HT1080 (cell line): ENCODE measurements at regions not wholly inside any gene's neighbourhood (a gene's known extent, or its start where the extent isn't known, plus 50 kb on each side); places are given as distances from the start of the nearest gene placed in this dataset.
A peak's percentile ranks its signal among the peaks of the same experiment; 100 is the strongest.

Source experiments
- DNase-seq: peaks from one replicate; pipeline ENCODE4 v3.0.0-alpha.2; 2015; ENCODE audit warnings: low read depth

DNA sequence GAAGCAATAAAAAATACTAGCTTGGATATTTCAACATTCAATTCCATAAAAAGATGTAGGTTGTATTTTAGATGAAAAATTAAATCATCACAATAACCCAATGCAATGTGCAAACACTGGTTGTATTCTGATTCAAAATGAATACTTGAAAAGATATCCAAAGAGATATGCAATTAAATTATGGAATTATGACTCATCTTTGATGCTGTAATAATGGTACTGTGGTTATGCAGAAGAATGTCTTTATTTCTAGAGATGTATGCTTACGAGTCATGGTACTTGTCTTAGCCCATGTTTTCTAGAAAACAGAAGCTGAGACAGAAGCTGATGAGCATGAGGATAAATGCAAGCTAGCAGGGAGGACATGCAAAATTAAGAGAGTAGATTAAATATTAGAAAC is 1941.4 kb upstream of the NUDT12 start:
- DNase-seq = peak; percentile 11

DNA sequence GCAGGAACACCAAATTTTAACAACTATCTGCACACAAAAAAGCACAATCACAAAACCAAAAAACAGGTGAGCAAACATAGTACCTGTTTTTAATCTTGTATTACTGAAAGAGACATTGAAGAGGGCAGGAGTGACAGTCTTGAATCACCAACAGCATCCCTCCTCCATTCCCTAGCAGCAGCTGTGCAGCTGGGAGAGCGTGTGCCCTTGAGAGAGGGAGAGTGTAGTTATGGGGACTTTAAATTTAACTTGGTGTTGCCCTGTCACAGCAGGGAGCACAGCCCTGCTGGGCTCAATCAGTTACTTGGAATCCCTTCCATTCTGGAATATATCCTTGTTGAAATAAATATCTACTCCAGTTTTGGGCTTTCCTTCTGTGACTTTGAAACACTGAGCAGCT is 1938.7 kb upstream of the NUDT12 start:
- no peak for DNase-seq

DNA sequence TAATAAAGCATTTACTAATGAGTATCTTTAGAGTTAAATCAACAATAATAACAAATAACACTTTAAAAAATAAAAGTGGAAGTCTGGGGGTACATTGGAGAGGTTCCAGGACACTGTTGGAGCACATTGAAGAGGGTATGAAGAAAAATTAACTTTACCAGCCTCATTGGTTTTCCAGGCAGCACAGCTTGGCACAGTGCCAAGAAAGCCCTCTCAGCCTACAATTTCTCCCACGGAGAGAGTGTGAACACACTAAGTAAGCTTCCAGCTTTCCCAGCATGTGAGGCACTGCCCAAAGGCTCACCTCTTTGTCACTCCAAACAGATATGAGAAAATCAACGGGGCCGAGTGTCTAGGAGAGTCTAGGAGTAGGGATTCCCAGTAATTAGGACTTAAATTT is 1912.8 kb upstream of the NUDT12 start:
- no peak for DNase-seq

DNA sequence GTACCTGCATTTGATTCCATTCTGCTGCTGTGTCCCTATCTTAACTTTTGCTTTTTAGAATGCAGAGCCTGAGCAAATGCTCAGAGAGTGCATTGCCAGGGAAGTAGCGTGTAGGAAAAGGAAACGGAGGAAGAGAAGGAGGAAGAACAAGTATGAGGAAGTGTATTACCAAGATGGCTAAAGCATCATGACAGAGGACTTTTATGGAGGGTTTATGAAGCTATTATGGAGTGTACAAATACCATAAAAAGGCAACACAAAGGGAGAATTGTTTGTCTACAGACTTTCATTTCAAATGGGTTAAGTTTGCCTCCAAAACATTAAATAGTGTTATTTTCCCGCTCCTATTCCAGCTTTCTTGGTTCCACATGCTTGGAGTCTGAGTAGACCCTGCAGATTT is 1899.8 kb upstream of the NUDT12 start:
- no peak for DNase-seq

DNA sequence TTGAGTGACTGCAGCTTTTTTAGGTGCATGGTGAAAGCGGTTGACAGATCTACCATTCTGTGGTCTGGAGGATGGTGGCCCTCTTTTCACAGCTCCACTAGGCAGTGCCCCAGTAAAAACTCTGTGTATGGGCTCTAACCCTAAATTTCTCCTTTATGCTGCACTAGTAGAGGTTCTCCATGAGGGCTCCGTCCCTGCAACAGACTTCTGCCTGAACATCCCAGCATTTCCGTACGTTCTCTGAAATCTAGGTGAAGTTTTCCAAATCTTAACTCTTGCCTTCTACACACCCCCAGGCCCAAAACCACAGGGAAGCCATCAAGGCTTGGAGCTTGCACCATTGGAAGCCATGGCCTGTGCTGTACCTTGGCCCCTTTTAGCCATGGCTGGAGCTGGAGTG is 1898.1 kb upstream of the NUDT12 start:
- no peak for DNase-seq

DNA sequence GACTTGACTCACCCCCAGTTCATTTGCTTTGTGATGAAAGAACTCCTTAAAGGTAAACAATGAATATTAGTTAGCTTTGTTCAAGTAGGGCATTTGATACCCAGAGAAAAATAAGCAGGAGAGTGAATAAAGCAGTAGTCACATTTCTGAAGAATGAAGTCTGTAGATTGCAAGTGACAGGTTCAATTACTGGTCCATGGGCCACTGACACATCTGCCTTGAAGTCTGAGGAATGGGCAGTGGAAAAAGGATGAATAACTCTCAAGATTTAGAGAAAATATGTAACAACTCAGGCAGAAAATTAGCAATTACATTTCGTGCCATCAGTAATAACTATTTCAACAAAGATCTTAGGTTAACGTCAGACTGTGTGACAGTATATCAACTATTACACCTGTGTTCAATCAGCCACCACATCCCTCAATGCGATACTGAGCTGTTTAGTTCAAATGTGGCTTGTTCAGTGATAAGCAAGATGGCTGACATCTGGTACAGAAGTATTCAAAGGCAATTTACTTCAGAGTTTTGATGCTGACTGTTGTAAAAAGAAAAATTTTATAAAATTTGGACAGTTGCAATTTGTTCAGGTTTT is 1890.7 kb upstream of the NUDT12 start:
- no peak for DNase-seq

DNA sequence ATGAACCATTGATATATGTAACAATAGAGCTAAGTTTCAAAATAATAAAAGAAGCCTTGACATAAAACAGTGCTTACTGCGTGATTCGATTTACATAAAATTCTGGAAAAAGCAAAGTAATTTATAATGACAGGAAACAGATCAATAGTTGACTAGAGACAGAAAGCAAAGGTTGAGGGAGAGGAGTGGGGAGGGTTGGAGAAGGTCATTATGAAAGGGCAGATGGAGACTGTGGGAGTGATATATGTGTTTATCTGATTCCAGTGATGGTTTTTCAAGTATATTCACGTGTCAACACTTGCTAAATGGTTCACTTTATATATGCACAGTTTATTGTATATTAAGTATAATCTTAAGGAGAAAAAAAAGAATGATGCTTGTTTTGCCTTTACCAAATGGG is 1885.7 kb upstream of the NUDT12 start:
- no peak for DNase-seq

DNA sequence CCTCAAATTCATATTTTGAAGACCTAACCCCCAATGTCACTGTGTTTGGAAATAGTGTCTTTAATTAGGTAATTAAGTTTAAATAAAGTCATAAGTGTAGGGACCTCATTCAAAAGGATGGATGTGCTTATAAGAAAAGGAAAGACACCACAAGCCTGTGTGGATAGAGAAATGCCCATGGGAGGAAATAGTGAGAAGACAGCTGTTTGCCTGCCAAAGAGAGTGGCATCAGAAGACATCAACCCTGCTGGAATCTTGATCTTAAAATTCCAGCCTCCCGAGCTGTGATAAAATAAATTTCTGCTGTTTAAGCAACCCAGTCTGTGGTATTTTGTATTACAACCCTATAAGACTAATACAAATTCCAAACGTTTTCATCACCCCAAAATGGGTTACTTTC is 1867.9 kb upstream of the NUDT12 start:
- DNase-seq = no peak

DNA sequence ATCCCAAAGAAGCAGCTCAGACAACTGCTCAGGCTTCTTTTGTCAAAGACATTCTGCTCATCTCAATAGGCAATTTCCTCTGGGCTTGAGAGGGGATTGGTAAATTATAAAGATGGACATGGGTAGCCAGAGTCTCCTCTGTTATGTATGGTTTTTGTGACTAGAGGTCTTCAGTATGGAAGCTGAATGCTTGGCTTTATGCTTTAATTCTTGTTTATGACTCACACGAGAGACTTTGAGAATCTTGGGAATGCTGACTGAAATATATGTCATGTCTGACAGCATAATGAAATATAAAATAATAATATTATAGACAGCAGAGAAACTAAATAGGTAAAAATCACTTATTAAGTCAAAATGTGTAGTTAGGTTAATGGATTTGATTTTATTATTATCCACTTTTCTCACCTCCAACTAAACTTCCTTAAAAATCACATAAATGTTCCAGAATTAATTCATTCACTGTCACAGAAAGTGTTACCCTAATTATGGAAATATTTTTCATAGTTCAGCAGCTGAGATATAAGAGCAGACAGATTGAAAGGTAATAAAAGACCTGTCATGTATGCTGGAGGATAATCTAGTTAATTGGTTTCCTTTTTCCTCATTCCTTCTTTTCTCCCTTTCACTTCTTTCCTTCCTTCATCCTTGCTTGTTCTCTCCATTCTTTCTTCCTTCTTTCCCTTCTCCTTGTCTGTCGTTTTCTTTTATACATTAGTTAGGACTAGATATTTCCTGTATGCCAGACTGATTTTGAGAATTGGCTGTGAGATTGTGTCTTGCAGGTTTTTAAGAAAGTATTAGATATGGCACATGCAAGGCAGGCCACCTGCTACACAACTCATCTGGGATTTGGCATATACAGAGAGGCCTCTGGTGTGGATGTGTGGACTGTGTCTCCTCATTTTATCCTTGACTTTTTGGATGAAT is 1866.1 kb upstream of the NUDT12 start:
- no peak for DNase-seq

DNA sequence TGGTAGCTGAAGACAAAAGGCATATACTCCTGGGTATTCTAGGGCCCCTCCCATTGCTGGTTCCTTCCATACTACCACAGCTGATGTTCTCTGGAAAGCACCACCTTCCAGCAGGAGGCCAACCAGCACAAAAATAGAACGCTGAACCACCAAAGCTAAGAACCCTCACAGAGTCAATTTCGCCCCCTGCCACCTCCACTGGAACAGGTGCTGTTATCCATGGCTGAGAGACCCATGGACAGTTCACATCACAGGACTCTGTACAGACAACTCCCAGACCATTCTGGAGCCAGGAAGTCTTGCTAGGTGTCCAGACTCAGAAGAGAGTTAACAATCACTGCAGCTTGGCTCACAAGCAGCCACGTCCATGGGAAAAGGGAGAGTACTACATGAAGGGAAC is 1851.5 kb upstream of the NUDT12 start:
- no peak for DNase-seq

DNA sequence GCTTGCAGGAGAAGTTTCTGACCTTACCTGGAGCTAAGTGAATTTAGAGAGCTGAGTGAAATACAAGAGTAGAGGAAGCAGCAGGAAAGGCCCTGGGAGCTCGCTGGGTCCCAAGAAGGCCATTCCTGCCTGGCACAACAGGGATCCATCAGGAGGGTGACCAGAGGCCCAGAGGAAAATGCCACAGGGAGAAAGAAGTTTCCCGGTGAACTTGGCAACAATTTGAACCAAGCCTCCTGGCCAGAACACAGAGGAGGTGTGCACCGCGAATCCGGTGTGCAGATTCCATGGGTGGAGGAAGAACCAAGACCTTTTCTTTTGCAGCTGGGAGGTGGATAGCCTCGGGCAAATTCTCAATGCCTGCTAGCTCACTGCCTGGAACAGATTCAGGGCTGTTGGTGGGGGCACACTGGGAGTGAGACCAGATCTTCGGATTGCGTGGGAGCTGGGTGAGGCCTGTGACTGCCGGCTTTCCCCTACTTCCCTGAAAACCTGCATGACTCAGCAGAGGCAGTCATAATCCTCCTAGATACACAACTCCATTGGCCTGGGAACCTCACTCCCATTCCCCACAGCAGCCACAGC is 1850.9 kb upstream of the NUDT12 start:
- DNase-seq = peak; percentile 12

DNA sequence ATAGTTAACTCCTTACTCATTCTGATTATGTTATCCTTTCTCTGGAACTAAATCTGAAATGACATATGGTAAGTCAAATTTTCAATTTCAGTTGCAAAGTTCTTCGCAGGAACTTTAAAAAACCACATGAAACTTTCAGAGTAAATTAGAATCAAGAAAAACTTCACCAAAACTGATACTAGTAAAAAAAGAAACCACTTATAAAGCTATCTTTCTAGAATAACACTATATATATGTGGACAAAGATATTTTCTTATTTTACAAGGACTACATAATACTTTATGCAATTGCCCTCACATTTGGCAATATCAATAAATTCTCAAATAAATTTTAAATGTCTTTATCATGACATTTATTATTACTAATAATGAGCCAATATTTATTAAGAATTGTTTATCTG is 1847.1 kb upstream of the NUDT12 start:
- no peak for DNase-seq

DNA sequence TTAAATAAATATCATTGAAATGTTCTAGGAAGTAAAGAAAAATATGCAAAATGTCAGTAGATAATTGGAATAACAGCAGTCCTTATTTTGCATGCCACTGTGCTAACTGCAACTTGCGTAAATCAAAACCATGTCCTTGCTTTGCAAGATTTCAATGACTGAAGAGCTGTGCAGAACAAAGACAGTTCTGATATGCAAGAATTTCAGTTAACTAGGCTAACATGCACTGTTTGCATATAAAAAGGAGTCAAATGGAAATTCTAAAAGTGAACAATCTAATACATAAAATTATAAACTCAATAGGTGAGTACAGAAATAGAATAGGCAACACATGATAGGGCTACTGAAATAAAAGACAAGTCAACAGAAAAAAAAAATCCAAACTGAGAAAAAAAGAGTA is 1844.6 kb upstream of the NUDT12 start:
- no peak for DNase-seq

DNA sequence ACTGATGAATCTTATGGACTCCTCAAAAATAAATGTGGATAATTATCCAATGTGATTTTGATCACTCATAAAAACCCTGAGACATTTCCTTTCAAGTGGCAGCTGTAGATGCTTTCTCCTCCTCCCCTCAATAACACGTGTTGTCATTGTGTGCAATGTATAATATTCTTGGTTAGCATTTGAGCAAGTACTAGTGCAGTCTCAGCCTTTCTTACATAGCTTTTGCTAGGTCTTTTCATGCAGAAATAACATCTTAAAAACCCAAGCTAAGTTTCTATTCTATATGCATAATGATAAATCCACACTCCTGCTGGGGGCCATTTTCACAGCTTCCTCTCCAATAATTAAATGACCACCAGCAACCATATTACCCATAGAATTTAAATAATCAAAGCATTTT is 1835.2 kb upstream of the NUDT12 start:
- no peak for DNase-seq

DNA sequence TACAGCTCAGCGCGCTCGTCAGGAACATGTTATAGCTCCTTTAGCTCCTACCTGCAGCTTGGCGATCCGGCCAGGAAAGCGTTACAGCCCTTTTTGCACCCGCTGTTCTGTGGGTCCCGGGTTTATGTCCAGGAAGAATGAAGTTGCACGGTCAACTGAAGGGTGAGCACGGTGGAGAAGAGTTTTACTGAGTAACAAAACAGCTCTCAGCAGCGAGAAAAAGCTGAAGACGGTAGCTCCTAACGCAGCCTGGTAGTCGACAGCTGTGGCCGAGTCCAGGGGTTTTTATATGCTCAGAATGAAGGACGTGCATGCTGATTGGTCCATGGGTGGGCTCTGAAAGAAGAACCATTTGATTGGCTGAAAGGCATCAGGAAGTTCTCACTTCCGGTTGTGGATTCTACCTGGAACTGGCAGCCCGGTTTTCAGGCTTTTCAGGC is 1830.1 kb upstream of the NUDT12 start:
- no peak for DNase-seq

DNA sequence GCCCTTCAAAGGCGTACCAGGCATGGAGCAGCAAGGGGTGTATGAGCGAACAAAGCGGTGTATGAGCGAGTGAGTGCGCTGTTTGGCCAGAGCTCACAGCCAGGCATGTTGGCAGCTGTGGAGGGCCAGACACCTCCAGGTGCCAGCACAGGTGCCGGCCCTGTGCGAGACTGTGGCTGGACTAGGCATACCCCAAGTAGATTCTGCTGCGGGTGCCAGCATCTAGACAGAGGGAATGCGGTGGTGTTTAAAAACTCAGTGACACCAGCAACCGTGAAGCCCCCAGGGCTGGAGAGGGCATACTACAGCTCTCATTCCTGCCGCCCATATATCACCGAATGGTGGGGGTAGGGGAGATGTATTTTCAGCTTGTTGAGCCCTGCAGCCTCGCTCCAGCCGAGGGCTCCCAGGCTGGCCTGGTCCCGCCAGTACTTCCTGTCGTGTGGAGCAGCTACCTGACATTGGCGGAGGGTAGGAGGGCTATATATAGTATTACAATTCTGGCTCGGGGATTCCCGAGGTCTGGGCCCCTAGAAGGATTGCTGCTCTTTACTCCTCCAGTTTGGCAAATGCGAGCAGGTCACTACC is 1829.6 kb upstream of the NUDT12 start:
- DNase-seq = no peak

DNA sequence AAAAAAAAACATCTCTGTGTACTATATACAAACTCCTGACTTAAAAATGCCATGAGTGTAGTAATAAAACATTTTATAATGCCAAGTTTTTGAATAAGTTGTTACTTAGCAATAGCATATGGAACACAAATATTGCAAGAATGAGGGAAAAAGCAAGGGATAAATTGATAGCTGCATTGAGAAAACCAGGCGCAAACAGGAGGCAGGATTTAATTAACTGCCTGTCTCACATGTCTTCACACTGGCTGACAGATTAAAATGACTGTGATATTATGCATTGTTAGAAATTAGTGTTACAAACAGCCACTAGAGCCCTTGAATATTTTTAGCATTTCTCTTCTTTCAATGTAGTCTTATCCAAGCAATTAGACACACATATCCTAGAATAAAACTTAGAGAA is 1817.5 kb upstream of the NUDT12 start:
- no peak for DNase-seq

DNA sequence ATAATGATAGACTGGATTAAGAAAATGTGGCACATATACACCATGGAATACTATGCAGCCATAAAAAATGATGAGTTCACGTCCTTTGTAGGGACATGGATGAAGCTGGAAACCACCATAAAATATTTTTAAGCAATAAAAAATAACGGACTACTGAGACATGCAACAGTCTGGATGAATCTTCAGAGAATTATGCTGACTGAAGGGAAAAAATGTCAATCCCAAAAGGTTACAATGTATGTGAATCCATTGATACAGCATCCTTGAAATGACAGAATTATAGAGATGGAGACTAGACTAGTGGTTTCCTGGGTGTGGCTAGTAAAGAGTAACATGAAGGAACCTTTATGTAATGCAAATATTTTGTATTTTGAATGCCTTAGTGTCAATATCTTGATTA is 1808.6 kb upstream of the NUDT12 start:
- no peak for DNase-seq

DNA sequence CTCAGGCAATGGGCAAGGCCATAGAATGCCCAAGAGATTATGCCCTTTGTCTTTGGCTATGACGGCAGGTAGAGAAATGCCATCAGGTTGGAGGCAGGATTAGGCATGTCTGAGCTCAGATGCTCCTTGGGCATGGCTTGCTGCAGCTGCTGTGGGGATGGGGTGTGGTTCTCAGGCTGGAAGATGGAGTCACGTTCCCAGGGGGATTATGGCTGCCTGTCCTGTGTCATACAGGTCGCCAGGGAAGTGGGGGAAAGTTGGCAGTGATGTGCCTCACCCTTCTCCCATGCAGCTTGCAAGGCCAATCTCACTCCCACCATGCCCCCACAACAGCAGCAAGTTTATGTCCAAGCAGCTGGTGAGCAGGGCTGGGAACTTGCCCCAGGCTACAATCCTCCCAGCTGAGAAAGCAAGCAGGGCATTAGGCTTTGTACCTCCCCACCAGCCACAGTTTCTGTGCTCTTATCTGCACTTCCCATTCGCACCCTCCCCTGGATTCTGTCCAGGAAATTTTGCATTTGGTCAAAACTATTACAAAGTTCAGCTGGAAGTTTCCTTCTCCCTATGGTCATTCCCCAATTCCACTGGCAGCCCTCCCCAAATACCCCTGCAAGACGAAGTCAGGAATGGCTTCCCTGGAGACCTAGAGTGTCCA is 1788.0 kb upstream of the NUDT12 start:
- no peak for DNase-seq

DNA sequence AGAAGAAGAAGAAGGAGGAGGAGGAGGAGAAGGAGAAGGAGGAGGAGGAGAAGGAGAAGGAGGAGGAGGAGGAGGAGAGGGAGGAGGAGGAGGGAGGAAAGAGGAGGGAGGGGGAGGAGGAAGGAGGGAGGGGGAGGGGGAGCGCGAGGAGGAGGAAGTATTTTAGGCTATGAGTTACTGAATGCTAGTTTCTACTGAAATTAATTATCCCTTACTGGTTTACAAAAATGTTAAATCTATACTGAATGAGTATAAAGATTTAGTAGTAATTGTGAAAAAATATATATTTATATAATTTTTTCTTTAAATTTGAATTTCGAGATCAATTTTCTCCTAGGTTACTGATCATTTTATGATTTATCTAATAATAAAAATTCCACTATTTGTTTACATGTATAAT is 1769.0 kb upstream of the NUDT12 start:
- DNase-seq = no peak

DNA sequence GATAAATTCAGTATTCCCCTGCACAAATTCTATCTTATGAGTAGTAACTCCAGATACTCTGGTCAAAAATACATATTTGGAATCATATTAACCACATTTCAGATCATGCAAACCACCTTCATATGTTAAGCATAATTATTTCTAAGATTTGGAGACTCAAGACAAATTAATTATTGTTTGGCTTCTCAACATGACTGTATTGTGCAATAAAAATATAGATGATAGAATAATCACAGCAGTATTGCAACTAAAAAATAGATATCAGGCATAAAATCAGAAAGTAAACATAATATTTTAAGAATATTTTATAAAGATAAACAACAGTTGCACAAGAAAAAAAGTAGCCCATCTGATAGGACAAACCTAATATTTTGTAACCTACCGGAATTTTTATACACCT is 1767.6 kb upstream of the NUDT12 start:
- no peak for DNase-seq

DNA sequence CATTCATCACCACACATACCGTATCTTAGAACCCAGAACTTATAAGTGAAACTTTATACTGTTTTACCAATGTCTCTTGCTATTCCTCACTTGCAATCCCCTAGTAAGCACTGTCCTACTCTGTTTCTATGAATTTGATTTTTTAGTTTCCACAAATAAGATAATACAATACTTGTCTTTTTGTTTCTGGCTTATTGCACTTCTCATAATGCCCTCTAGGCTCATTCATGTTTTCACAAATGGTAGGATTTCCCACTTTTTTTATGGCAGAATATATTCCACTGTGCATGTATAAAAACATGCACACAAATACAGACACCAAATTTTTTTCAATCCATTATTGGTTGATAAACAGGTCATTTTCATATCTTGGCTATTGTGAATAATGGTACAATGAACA is 1742.3 kb upstream of the NUDT12 start:
- no peak for DNase-seq
